ENCODE measurements at regions not wholly inside any gene's neighbourhood (a gene's known extent, or its start where the extent isn't known, plus 50 kb on each side); places are given as distances from the start of the nearest gene placed in this dataset.

DNA sequence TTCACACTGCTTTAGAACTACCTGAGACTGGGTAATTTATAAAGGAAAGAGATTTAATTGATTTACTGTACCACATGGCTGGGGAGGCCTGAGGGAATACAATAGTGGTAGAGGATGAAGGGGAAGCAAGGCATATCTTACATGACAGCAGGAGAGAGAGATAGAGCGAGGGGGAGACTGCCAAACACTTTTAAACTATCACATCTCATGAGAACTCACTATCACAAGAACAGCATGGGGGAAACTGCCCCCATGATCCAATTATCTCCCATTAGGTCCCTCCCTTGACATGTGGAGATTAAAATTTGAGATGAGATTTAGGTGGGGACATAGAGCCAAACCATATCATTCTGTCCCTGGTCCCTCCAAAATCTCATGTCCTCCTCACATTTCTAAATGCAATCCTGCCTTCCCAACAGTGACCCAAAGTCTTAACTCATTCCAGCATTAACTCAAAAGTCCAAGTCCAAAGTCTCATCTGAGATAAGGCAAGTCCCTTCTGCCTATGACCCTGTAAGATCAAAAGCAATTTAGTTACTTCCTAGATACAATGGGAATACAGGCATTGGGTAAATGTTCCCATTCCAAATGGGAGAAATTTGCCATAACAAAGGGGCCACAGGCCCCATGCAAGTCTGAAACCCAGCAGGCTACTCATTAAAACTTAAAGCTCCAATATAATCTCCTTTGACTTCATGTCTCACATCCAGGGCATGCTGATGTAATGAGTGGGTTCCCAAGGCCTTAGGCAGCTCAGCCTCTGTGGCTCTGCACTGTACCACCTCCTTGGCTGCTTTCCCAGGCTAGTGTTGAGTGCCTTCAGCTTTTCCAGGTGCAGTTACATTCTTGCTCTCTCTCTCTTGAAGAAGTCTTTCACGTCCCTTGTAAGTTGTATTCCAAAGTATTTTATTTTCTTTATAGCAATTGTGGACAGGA lies 481.7 kb upstream of the TGFBR2 start:
- Mint-ChIP-seq H3K4me1 (peaks cover 25% of the 10 kb centered on the region), H3K4me3 (no peak overlapping the region), H3K27ac (peak overlapping the region; percentile 19), H3K27me3 (ENCODE audit: insufficient read depth) (no peaks in the 10 kb centered on the region), H3K9me3 (peaks cover 23% of the 10 kb centered on the region), H3K36me3 (ENCODE audit: low read depth) (no peaks in the 10 kb centered on the region)
- Histone ChIP-seq H3K27me3 (ENCODE audit: control insufficient read depth, insufficient read depth, low read length, poor library complexity, severe bottlenecking) (no peaks in the 10 kb centered on the region), H3K9me3 (ENCODE audit: control insufficient read depth, low read length) (peaks cover 21% of the 10 kb centered on the region), H3K27ac (ENCODE audit: low read depth, low read length) (no peak overlapping the region), H3K36me3 (ENCODE audit: control insufficient read depth, insufficient read depth, low read length) (no peaks in the 10 kb centered on the region), H3K4me1 (ENCODE audit: control insufficient read depth, insufficient read depth, low read length) (peaks cover 4% of the 10 kb centered on the region), H3K9ac (ENCODE audit: extremely low read depth, low read length, poor library complexity, severe bottlenecking) (no peak overlapping the region), H3K4me3 (ENCODE audit: low read length) (no peak overlapping the region)
- TF ChIP-seq, protein P1, sequence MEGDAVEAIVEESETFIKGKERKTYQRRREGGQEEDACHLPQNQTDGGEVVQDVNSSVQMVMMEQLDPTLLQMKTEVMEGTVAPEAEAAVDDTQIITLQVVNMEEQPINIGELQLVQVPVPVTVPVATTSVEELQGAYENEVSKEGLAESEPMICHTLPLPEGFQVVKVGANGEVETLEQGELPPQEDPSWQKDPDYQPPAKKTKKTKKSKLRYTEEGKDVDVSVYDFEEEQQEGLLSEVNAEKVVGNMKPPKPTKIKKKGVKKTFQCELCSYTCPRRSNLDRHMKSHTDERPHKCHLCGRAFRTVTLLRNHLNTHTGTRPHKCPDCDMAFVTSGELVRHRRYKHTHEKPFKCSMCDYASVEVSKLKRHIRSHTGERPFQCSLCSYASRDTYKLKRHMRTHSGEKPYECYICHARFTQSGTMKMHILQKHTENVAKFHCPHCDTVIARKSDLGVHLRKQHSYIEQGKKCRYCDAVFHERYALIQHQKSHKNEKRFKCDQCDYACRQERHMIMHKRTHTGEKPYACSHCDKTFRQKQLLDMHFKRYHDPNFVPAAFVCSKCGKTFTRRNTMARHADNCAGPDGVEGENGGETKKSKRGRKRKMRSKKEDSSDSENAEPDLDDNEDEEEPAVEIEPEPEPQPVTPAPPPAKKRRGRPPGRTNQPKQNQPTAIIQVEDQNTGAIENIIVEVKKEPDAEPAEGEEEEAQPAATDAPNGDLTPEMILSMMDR (conservative IDR thresholded peaks at IDR 0.05), result no peak
- peak; percentile 54 for DNase-seq
- WGBS, 2 experiments (ENCODE audit: insufficient coverage in 1 of 2, insufficient read length in 1 of 2), result 100% methylated on average over 1 of the region's 2 CpGs; no CpG with 5 or more reads in 1 of the 2 experiments

DNA sequence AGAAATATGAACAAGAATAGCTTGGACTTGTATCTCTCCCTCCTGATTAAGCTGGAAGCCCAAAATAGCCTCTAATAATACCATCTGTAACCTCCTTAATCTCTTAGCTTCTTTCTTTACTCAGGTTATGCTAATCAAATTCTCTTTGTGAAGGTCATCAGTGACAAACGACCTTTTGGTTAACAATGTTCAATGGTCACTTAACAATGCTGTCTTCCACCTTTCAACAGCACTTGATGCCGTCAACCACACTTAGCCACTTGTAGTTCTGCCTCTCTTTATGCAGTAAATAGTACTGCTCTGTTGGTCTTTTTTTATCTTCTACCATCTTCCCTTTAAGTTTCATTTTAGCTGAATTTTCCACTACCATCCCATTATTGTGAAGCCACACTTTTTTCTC lies 476.6 kb upstream of the TGFBR2 start:
- Mint-ChIP-seq H3K36me3 (ENCODE audit: low read depth) (no peaks in the 10 kb centered on the region), H3K27me3 (ENCODE audit: insufficient read depth) (no peaks in the 10 kb centered on the region), H3K4me1 (peaks cover 18% of the 10 kb centered on the region), H3K9me3 (peaks cover 16% of the 10 kb centered on the region), H3K4me3 (no peak overlapping the region), H3K27ac (no peak overlapping the region)
- H3K4me3 ChIP-seq (ENCODE audit: low read length), result no peak overlapping the region
- no peak for DNase-seq
- H3K27ac ChIP-seq (ENCODE audit: low read depth, low read length), result no peak overlapping the region
- H3K9ac ChIP-seq (ENCODE audit: extremely low read depth, low read length, poor library complexity, severe bottlenecking), result no peak overlapping the region
- 67 to 78% methylated on average over 2 of the region's 2 CpGs for WGBS, 2 experiments (ENCODE audit: insufficient coverage in 1 of 2, insufficient read length in 1 of 2)
- TF ChIP-seq, protein P1 (conservative IDR thresholded peaks at IDR 0.05), result no peak
- peaks cover 10% of the 10 kb centered on the region for H3K9me3 ChIP-seq (ENCODE audit: control insufficient read depth, low read length)
- H3K27me3 ChIP-seq (ENCODE audit: control insufficient read depth, insufficient read depth, low read length, poor library complexity, severe bottlenecking), result no peaks in the 10 kb centered on the region
- H3K4me1 ChIP-seq (ENCODE audit: control insufficient read depth, insufficient read depth, low read length), result no peaks in the 10 kb centered on the region
- H3K36me3 ChIP-seq (ENCODE audit: control insufficient read depth, insufficient read depth, low read length), result no peaks in the 10 kb centered on the region

DNA sequence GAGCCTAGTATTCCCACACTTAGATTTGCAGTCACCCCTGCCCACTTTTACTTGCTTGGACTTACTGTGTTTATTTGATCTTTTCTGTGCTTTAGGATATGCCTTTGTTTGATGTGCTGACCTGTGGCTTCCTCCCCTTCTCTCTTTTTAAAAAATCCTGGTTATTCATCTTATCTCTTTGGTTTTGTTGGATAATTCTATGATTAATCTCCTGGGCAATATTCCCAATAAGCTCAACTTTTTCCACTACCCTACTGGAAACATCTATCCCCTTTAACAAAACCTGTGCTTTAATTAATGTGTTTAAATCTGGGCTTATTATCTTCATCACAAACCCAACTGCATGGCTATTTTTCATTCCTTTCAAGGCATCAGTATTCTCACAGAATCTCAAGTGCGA lies 476.0 kb upstream of the TGFBR2 start:
- Histone ChIP-seq H3K4me1 (ENCODE audit: control insufficient read depth, insufficient read depth, low read length) (no peaks in the 10 kb centered on the region), H3K9me3 (ENCODE audit: control insufficient read depth, low read length) (peaks cover 10% of the 10 kb centered on the region)
- TF ChIP-seq, protein P1 (conservative IDR thresholded peaks at IDR 0.05), result no peak

More for the DNA sequence above, 476.0 kb upstream of the TGFBR2 start:
- no peak overlapping the region for H3K27ac Mint-ChIP-seq
- no peak overlapping the region for H3K9ac ChIP-seq (ENCODE audit: extremely low read depth, low read length, poor library complexity, severe bottlenecking)
- H3K27me3 ChIP-seq (ENCODE audit: control insufficient read depth, insufficient read depth, low read length, poor library complexity, severe bottlenecking), result no peaks in the 10 kb centered on the region
- H3K9me3 Mint-ChIP-seq, result peaks cover 16% of the 10 kb centered on the region
- H3K4me3 Mint-ChIP-seq, result no peak overlapping the region
- no peaks in the 10 kb centered on the region for H3K36me3 ChIP-seq (ENCODE audit: control insufficient read depth, insufficient read depth, low read length)
- no peak for DNase-seq
- no peak overlapping the region for H3K27ac ChIP-seq (ENCODE audit: low read depth, low read length)
- WGBS, 2 experiments (ENCODE audit: insufficient coverage in 1 of 2, insufficient read length in 1 of 2), result 98 to 100% methylated on average over 1 of the region's 1 CpG
- no peak overlapping the region for H3K4me3 ChIP-seq (ENCODE audit: low read length)
- H3K4me1 Mint-ChIP-seq, result peaks cover 12% of the 10 kb centered on the region
- no peaks in the 10 kb centered on the region for H3K36me3 Mint-ChIP-seq (ENCODE audit: low read depth)
- H3K27me3 Mint-ChIP-seq (ENCODE audit: insufficient read depth), result no peaks in the 10 kb centered on the region

All from endodermal cell (in vitro differentiated cells).